Astrocyte (in vitro differentiated cells and primary cell): ENCODE measurements at regions not wholly inside any gene's neighbourhood (a gene's known extent, or its start where the extent isn't known, plus 50 kb on each side); places are given as distances from the start of the nearest gene placed in this dataset.
"Not testable (repeated sequence)": the region's sequence is repeated elsewhere in the genome, so short reads cannot be mapped to it uniquely, and the experiment has no call there.

Experiments used
- DNase-seq: peaks from one replicate; pipeline ENCODE4 v3.0.0-alpha.2; 2010; ENCODE audit warnings: low read depth
- FAIRE-seq: peaks from 2 replicates; lab custom pipeline; 2011; peaks lifted over from hg19 to GRCh38; lab: Jason Lieb, UNC
- H2AFZ ChIP-seq: 2 replicates; pipeline ENCODE4 v1.6.0; 2012; ENCODE audit warnings: low read depth, low read length, inconsistent platforms
- H3K27ac ChIP-seq: 2 replicates; pipeline ENCODE4 v1.5.1; 2011; ENCODE audit warnings: low read depth, low read length, inconsistent platforms
- H3K27me3 ChIP-seq: 2 replicates; pipeline ENCODE4 v1.6.0; 2011; ENCODE audit warnings: low read length, inconsistent platforms; ENCODE audit not compliant: insufficient read depth
- H3K36me3 ChIP-seq: 2 replicates; pipeline ENCODE4 v1.5.1; 2011; ENCODE audit warnings: low read length, inconsistent platforms; ENCODE audit not compliant: insufficient read depth
- H3K4me1 ChIP-seq: 2 replicates; pipeline ENCODE4 v1.5.1; 2011; ENCODE audit warnings: low read length, inconsistent platforms; ENCODE audit not compliant: insufficient read depth
- H3K4me2 ChIP-seq: 2 replicates; pipeline ENCODE4 v1.6.0; 2012; ENCODE audit warnings: low read length, inconsistent platforms
- H3K4me3 ChIP-seq: 2 replicates; pipeline ENCODE4 v1.5.1; 2011; ENCODE audit warnings: low read depth, mild to moderate bottlenecking, low read length, inconsistent platforms; ENCODE audit not compliant: insufficient read depth
- H3K79me2 ChIP-seq: 2 replicates; pipeline ENCODE4 v1.6.0; 2012; ENCODE audit warnings: mild to moderate bottlenecking, low read length, inconsistent platforms; ENCODE audit not compliant: insufficient read depth
- H3K9ac ChIP-seq: 2 replicates; pipeline ENCODE4 v1.6.0; 2012; ENCODE audit warnings: mild to moderate bottlenecking, low read length, inconsistent platforms
- H3K9me3 ChIP-seq: 2 replicates; pipeline ENCODE4 v1.5.1; 2012; ENCODE audit warnings: low read depth, mild to moderate bottlenecking, low read length, inconsistent platforms; ENCODE audit not compliant: insufficient read depth
- H4K20me1 ChIP-seq: 2 replicates; pipeline ENCODE4 v1.6.0; 2012; ENCODE audit warnings: low read length, inconsistent platforms; ENCODE audit not compliant: insufficient read depth
- H3K27ac Mint-ChIP-seq: one replicate; pipeline ENCODE4 v1.8.0; 2021; ENCODE audit warnings: mild to moderate bottlenecking, mixed read lengths; ENCODE audit not compliant: unreplicated experiment
- H3K27me3 Mint-ChIP-seq: one replicate; pipeline ENCODE4 v1.8.0; 2021; ENCODE audit warnings: low read depth, mixed read lengths; ENCODE audit not compliant: unreplicated experiment
- H3K36me3 Mint-ChIP-seq: one replicate; pipeline ENCODE4 v1.8.0; 2021; ENCODE audit warnings: low read depth, mixed read lengths; ENCODE audit not compliant: unreplicated experiment
- H3K4me1 Mint-ChIP-seq: one replicate; pipeline ENCODE4 v1.8.0; 2021; ENCODE audit warnings: low read depth, mixed read lengths; ENCODE audit not compliant: unreplicated experiment
- H3K4me3 Mint-ChIP-seq: one replicate; pipeline ENCODE4 v1.8.0; 2021; ENCODE audit warnings: mild to moderate bottlenecking, moderate library complexity, mixed read lengths; ENCODE audit not compliant: unreplicated experiment
- H3K9me3 Mint-ChIP-seq: one replicate; pipeline ENCODE4 v1.8.0; 2021; ENCODE audit warnings: mild to moderate bottlenecking, mixed read lengths; ENCODE audit not compliant: unreplicated experiment

DNA sequence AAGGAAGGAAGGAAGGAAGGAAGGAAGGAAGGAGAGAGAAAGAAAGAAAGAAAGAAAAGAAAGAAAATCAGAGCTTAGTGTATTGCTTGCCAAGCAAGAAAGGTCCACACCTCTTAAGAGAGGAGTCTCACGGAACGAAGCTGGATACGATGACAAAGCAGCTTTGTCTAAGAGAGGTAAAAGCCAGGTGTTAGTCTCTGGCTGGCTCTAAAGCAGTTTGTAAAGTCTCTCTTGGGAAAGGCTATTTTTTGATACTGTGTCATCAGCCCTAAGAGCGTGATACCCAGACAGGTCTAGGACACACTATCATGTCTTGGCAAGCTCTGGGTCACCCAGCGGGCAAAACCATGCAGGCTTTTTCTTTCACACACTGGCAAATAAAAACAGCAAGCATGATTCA is 297.5 kb upstream of the NBPF12 start:
- not testable (repeated sequence) for H3K4me1 ChIP-seq, H4K20me1 ChIP-seq, H3K9ac ChIP-seq, H3K4me2 ChIP-seq, H3K36me3 ChIP-seq, H3K9me3 Mint-ChIP-seq, H3K27me3 Mint-ChIP-seq, H3K79me2 ChIP-seq, DNase-seq, H3K9me3 ChIP-seq, H3K27ac Mint-ChIP-seq, H3K27ac ChIP-seq, H3K4me3 Mint-ChIP-seq, H3K4me3 ChIP-seq, H2AFZ ChIP-seq, H3K36me3 Mint-ChIP-seq, H3K4me1 Mint-ChIP-seq, H3K27me3 ChIP-seq, FAIRE-seq

DNA sequence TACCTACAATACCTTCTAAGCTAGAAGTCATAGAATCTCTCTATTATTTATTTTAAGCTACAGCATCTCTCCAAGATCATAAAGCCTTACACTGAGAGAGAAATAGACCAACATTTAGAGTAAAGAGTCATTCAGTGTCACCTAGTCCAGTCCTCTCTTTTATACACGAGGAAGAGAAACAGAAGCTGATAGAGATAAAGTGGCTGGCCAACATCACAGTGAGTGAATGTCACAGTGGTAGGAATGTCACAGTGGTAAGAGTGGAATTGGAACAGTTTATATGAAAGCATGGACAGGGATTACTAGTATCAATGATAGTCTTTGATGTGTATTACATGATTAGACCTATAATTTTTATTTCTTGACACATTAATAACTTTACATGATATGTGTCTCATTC is 307.8 kb upstream of the NBPF12 start:
- H3K27me3 Mint-ChIP-seq, H3K79me2 ChIP-seq, H2AFZ ChIP-seq, H3K27me3 ChIP-seq, H3K4me1 Mint-ChIP-seq, H4K20me1 ChIP-seq, H3K36me3 Mint-ChIP-seq, H3K27ac Mint-ChIP-seq, H3K9me3 ChIP-seq, FAIRE-seq, H3K36me3 ChIP-seq, H3K9ac ChIP-seq, H3K9me3 Mint-ChIP-seq, H3K27ac ChIP-seq, H3K4me1 ChIP-seq, H3K4me3 ChIP-seq, DNase-seq, H3K4me3 Mint-ChIP-seq, H3K4me2 ChIP-seq: not testable (repeated sequence)

DNA sequence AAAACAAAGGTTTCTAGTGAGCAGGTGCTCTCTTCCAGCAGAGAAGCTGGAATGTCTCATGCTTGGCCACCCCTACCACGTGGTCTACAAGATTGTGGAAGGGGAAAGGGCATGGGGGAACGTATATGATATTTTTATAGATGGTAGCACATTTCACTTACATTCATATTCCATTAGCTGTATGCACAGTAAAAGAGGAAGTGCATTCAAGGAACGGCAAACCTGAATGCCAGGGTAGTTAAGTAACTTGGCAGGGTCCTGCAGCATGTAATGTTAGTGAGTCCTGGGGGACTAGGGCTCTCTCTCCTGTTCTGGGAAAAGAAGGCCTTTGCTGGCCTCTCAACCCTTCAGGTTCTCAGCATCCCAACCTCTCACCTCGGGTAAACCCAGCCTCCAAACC is 319.5 kb upstream of the NBPF12 start:
- not testable (repeated sequence) for H3K27ac Mint-ChIP-seq, H3K27me3 ChIP-seq, DNase-seq, H3K9ac ChIP-seq, H4K20me1 ChIP-seq, H3K36me3 Mint-ChIP-seq, H3K79me2 ChIP-seq, H3K27ac ChIP-seq, FAIRE-seq, H3K4me1 Mint-ChIP-seq, H3K4me1 ChIP-seq, H3K4me2 ChIP-seq, H2AFZ ChIP-seq, H3K4me3 Mint-ChIP-seq, H3K9me3 Mint-ChIP-seq, H3K36me3 ChIP-seq, H3K4me3 ChIP-seq, H3K27me3 Mint-ChIP-seq, H3K9me3 ChIP-seq

DNA sequence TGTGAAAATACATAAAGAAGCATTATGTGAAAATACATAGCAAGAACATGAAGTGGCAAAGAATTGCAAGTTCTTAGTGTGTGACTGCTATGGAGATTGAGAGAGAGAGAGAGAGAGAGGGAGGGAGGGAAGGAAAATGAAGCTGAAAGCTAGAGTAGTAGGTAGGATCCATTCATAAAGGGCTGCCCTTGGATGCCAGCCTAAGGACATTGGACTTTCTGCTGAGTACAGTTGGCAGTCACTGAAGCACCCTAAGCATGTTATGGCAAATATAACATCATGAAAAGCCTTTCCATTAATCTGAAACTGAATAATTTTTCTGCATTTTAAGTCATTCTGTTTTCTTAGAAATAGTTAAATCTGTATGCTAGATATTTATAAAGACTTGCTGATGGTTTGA is 333.4 kb upstream of the NBPF12 start:
- not testable (repeated sequence) for H3K9ac ChIP-seq, H4K20me1 ChIP-seq, H3K27me3 ChIP-seq, H3K4me1 Mint-ChIP-seq, DNase-seq, H3K4me1 ChIP-seq, H3K27ac ChIP-seq, H3K36me3 ChIP-seq, H3K4me3 ChIP-seq, H3K9me3 Mint-ChIP-seq, H3K27me3 Mint-ChIP-seq, H3K9me3 ChIP-seq, H3K79me2 ChIP-seq, H3K4me2 ChIP-seq, H3K36me3 Mint-ChIP-seq, FAIRE-seq, H2AFZ ChIP-seq, H3K4me3 Mint-ChIP-seq, H3K27ac Mint-ChIP-seq

DNA sequence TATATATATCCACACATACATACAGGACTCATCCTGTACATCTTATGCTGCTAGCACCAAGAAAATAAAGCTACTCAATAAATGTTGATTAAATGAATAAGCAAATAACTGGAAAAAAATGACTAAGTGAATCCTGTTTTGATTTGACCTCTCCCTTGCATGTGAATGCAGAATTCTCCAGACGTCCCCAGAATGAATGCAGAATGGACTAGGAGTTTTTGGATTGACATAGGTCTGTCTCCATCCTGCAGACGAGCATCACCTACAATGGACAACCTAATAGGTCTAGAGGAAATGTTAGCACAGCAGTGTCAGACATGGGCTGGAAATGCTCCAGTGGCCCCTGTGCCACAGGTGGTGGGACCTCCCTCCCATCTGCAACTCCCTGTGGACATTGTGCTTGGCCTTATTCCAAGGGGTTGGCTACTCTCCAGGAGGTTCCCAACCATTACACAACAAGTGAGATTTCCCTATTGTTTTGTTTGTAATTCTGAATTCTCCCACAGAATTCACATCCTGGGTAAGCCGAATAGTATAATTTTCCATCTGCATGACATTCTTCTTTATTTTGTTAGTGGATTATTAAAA is 337.3 kb upstream of the NBPF12 start:
- H3K4me1 Mint-ChIP-seq, H3K27ac Mint-ChIP-seq, H3K36me3 Mint-ChIP-seq, H3K27me3 Mint-ChIP-seq, H3K27me3 ChIP-seq, H3K4me3 ChIP-seq, H3K36me3 ChIP-seq, H2AFZ ChIP-seq, H3K9ac ChIP-seq, DNase-seq, H3K79me2 ChIP-seq, H3K4me2 ChIP-seq, H3K4me3 Mint-ChIP-seq, FAIRE-seq, H3K4me1 ChIP-seq, H4K20me1 ChIP-seq, H3K9me3 ChIP-seq, H3K27ac ChIP-seq, H3K9me3 Mint-ChIP-seq: not testable (repeated sequence)

DNA sequence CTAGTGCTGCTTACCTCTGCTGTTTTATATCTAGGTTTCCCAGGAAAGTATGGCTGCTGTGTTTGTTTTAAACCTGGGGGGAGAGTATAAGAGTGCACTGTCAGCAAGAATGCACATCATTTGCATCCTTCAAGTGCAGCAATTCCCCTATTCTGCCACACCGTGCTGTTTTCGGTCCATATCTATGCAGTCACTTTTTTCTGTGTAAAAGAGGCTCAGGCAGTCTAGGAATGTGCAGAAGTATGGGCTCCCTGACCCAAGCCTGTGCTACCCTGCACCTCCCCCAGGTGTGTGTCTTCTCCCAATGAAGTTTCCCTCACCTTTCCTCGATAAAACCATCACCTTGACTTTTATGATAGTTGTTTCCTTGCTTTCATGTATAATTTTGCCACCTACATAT is 338.2 kb upstream of the NBPF12 start:
- not testable (repeated sequence) for H3K4me1 Mint-ChIP-seq, H3K4me2 ChIP-seq, H3K4me1 ChIP-seq, H3K4me3 Mint-ChIP-seq, H3K9ac ChIP-seq, H3K79me2 ChIP-seq, H3K9me3 Mint-ChIP-seq, DNase-seq, H3K27ac ChIP-seq, H3K27me3 ChIP-seq, H3K4me3 ChIP-seq, H2AFZ ChIP-seq, H3K36me3 ChIP-seq, H3K36me3 Mint-ChIP-seq, H3K27ac Mint-ChIP-seq, FAIRE-seq, H4K20me1 ChIP-seq, H3K27me3 Mint-ChIP-seq, H3K9me3 ChIP-seq
